ENCODE measurements at regions not wholly inside any gene's neighbourhood (a gene's known extent, or its start where the extent isn't known, plus 50 kb on each side); places are given as distances from the start of the nearest gene placed in this dataset.

DNA sequence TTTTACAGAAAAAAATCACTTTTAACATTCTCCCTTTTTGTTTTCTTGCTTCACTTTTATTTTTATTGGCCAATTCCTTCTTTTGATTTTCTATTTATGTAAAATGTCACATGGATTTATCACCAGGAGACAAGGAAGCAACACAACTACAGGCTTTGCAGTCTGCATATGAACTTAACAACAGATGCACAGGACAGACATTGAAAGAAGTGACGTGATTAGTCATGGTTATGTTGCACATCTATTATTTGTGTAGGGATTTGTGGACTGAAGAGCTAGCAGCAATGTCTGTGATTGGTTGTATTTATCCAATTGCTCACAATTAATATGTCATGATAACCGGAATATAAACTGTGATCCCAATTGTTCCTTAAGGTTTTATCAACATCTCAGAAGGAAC is 147.8 kb upstream of the KLF3 start:
- H3K4me1 ChIP-seq (ENCODE audit: control insufficient read depth, low read depth, low read length) = peaks cover 2% of the 10 kb centered on the region
- no peak overlapping the region for H4K5ac ChIP-seq (ENCODE audit: low read length)
- no peak overlapping the region for H3K4me2 ChIP-seq (ENCODE audit: low read length)
- H4K8ac ChIP-seq (ENCODE audit: low read depth, low read length) = no peak overlapping the region
- no peaks in the 10 kb centered on the region for H3K79me2 ChIP-seq (ENCODE audit: control insufficient read depth, insufficient read depth, low read length)
- no peaks in the 10 kb centered on the region for H3K36me3 ChIP-seq (ENCODE audit: control insufficient read depth, insufficient read depth, low read length)
- no peak for DNase-seq
- no peak overlapping the region for H3K4me3 ChIP-seq (ENCODE audit: low read length)
- no peak overlapping the region for H3K56ac ChIP-seq (ENCODE audit: low read length)
- H2BK120ac ChIP-seq (ENCODE audit: low read depth, low read length) = no peak overlapping the region
- H2AK5ac ChIP-seq (ENCODE audit: low read length) = no peak overlapping the region
- no CpG with 5 or more reads among the region's 2 CpGs for WGBS (ENCODE audit: extremely low coverage, insufficient coverage, low lambda C conversion rate)
- H3K4ac ChIP-seq (ENCODE audit: low read depth, low read length) = no peak overlapping the region
- H3K27me3 ChIP-seq (ENCODE audit: insufficient read depth, low read length, poor library complexity) = no peaks in the 10 kb centered on the region
- no peak overlapping the region for H3K27ac ChIP-seq (ENCODE audit: low read depth, low read length)
- H2BK5ac ChIP-seq (ENCODE audit: low read length) = no peak overlapping the region
- H3K79me1 ChIP-seq (ENCODE audit: low read length) = no peaks in the 10 kb centered on the region
- H2BK15ac ChIP-seq (replicated peaks; ENCODE audit: low read depth) = no peak overlapping the region
- no peak overlapping the region for H3K23ac ChIP-seq (ENCODE audit: low read length)
- H3K18ac ChIP-seq (ENCODE audit: low read length) = no peak overlapping the region
- H3K9ac ChIP-seq (ENCODE audit: low read length) = no peak overlapping the region

DNA sequence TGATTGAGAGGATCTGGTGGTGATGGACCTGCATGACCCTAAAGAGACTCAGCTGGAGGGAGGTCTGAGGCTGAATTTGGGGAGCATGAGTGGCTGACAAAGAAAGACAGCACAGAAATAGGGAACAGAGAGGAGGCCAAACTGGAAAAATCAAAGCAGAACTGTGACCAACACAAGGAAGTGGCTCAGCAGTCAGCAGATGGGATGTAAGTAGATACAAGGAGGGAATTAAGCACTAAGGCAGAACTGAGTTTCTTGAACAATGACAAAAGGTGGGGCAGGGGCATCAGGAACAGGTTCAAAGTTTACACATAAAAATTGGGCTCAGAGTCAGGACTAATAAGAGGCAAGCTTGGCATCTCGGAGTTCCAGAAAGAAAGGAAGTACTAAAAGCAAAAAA is 144.3 kb upstream of the KLF3 start:
- H4K5ac ChIP-seq (ENCODE audit: low read length) = no peak overlapping the region
- no peaks in the 10 kb centered on the region for H3K79me2 ChIP-seq (ENCODE audit: control insufficient read depth, insufficient read depth, low read length)
- no peak overlapping the region for H3K27ac ChIP-seq (ENCODE audit: low read depth, low read length)
- no peak overlapping the region for H3K56ac ChIP-seq (ENCODE audit: low read length)
- no peaks in the 10 kb centered on the region for H3K27me3 ChIP-seq (ENCODE audit: insufficient read depth, low read length, poor library complexity)
- DNase-seq = no peak
- no peak overlapping the region for H3K18ac ChIP-seq (ENCODE audit: low read length)
- no peak overlapping the region for H4K8ac ChIP-seq (ENCODE audit: low read depth, low read length)
- H3K23ac ChIP-seq (ENCODE audit: low read length) = no peak overlapping the region
- no peak overlapping the region for H2BK15ac ChIP-seq (replicated peaks; ENCODE audit: low read depth)
- H2BK120ac ChIP-seq (ENCODE audit: low read depth, low read length) = no peak overlapping the region
- no CpG with 5 or more reads among the region's 1 CpG for whole genome bisulfite sequencing (ENCODE audit: extremely low coverage, insufficient coverage, low lambda C conversion rate)
- no peak overlapping the region for H3K4ac ChIP-seq (ENCODE audit: low read depth, low read length)
- H2AK5ac ChIP-seq (ENCODE audit: low read length) = no peak overlapping the region
- no peaks in the 10 kb centered on the region for H3K36me3 ChIP-seq (ENCODE audit: control insufficient read depth, insufficient read depth, low read length)
- no peak overlapping the region for H3K4me2 ChIP-seq (ENCODE audit: low read length)
- H3K4me3 ChIP-seq (ENCODE audit: low read length) = no peak overlapping the region
- no peaks in the 10 kb centered on the region for H3K79me1 ChIP-seq (ENCODE audit: low read length)
- no peak overlapping the region for H2BK5ac ChIP-seq (ENCODE audit: low read length)
- no peak overlapping the region for H3K9ac ChIP-seq (ENCODE audit: low read length)
- peaks cover 2% of the 10 kb centered on the region for H3K4me1 ChIP-seq (ENCODE audit: control insufficient read depth, low read depth, low read length)

DNA sequence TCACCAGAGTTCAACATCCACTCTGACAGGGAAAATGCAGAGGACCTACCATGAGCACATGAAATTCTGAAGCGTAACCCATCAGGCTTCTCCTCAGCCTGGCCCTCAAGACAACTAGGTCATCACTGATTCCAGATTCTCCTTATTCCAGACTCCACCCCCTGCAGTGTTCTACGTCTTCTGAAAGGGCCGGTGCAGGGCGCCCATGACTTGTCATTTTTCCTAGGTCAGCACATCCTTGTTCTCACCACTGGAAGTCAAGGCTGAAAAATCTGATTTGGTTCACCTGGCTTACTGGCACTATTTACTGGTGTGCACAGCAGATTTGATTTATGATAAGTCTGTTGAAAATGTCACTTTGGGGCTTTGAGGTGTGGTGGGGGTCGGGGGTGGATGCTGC is 140.9 kb upstream of the KLF3 start:
- H3K18ac ChIP-seq (ENCODE audit: low read length) = no peak overlapping the region
- no CpG with 5 or more reads among the region's 5 CpGs for WGBS (ENCODE audit: extremely low coverage, insufficient coverage, low lambda C conversion rate)
- no peak overlapping the region for H3K4ac ChIP-seq (ENCODE audit: low read depth, low read length)
- H3K4me2 ChIP-seq (ENCODE audit: low read length) = no peak overlapping the region
- no peaks in the 10 kb centered on the region for H3K4me1 ChIP-seq (ENCODE audit: control insufficient read depth, low read depth, low read length)
- H3K27ac ChIP-seq (ENCODE audit: low read depth, low read length) = no peak overlapping the region
- H3K9ac ChIP-seq (ENCODE audit: low read length) = no peak overlapping the region
- no peaks in the 10 kb centered on the region for H3K27me3 ChIP-seq (ENCODE audit: insufficient read depth, low read length, poor library complexity)
- H3K79me2 ChIP-seq (ENCODE audit: control insufficient read depth, insufficient read depth, low read length) = no peaks in the 10 kb centered on the region
- no peak overlapping the region for H2BK15ac ChIP-seq (replicated peaks; ENCODE audit: low read depth)
- no peak overlapping the region for H2BK120ac ChIP-seq (ENCODE audit: low read depth, low read length)
- H2AK5ac ChIP-seq (ENCODE audit: low read length) = no peak overlapping the region
- H2BK5ac ChIP-seq (ENCODE audit: low read length) = no peak overlapping the region
- H3K56ac ChIP-seq (ENCODE audit: low read length) = no peak overlapping the region
- DNase-seq = no peak
- H3K36me3 ChIP-seq (ENCODE audit: control insufficient read depth, insufficient read depth, low read length) = no peaks in the 10 kb centered on the region
- H3K23ac ChIP-seq (ENCODE audit: low read length) = no peak overlapping the region
- H3K79me1 ChIP-seq (ENCODE audit: low read length) = no peaks in the 10 kb centered on the region
- H4K8ac ChIP-seq (ENCODE audit: low read depth, low read length) = no peak overlapping the region
- no peak overlapping the region for H3K4me3 ChIP-seq (ENCODE audit: low read length)
- no peak overlapping the region for H4K5ac ChIP-seq (ENCODE audit: low read length)

DNA sequence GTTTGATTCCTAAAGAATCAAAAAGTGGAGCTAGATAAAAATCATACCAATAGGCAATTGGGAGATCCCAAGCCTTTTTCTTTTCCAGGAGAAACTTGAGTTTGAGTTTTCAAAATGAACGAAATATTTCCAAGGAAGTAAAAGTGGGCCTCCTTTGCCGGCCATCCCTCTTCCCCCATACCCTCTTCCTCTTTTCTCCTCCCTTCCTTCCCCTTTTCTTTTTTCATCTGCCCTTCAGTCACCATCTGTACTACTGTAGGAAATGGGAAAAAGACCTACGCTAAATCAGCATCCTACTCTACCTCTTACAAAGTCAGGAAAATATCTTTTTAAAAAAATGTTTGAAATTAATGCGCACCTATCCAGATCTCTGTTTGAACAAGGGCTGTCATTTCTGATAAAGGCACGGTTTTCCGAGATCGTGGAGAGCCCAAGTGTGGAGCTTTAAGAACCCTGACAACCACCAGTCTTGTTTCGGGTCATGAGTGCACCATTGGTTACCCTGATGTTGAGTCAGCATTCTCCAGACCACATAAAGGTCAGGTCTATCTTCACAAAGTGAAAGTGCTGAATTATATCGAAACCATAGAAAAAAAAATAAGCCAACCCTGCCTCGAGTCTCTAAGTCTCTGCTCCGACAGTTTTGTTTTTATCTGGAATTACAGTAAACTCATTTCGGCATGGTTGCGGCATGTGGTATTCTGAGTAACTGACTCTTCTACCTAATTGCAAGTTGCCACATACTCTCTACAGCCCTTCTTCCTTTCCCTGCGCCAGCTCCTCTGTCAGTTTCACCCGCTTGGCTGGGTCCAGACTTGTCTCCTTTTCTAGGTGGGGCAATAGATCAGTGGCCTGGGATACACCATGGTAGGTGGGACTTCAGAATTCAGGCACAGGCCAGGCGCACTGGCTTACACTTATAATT is 140.2 kb upstream of the KLF3 start:
- Histone ChIP-seq H2BK5ac (ENCODE audit: low read length) (no peak overlapping the region), H3K4ac (ENCODE audit: low read depth, low read length) (no peak overlapping the region), H3K27me3 (ENCODE audit: insufficient read depth, low read length, poor library complexity) (no peaks in the 10 kb centered on the region), H3K79me1 (ENCODE audit: low read length) (no peaks in the 10 kb centered on the region), H3K36me3 (ENCODE audit: control insufficient read depth, insufficient read depth, low read length) (no peaks in the 10 kb centered on the region), H3K4me2 (ENCODE audit: low read length) (no peak overlapping the region), H3K27ac (ENCODE audit: low read depth, low read length) (no peak overlapping the region), H4K5ac (ENCODE audit: low read length) (no peak overlapping the region), H2BK15ac (replicated peaks; ENCODE audit: low read depth) (no peak overlapping the region), H2AK5ac (ENCODE audit: low read length) (no peak overlapping the region), H3K18ac (ENCODE audit: low read length) (no peak overlapping the region), H3K56ac (ENCODE audit: low read length) (no peak overlapping the region), H2BK120ac (ENCODE audit: low read depth, low read length) (no peak overlapping the region), H3K23ac (ENCODE audit: low read length) (no peak overlapping the region), H3K79me2 (ENCODE audit: control insufficient read depth, insufficient read depth, low read length) (no peaks in the 10 kb centered on the region), H3K9ac (ENCODE audit: low read length) (no peak overlapping the region), H4K8ac (ENCODE audit: low read depth, low read length) (no peak overlapping the region), H3K4me3 (ENCODE audit: low read length) (no peak overlapping the region), H3K4me1 (ENCODE audit: control insufficient read depth, low read depth, low read length) (no peaks in the 10 kb centered on the region)
- no peak for DNase-seq
- WGBS (ENCODE audit: extremely low coverage, insufficient coverage, low lambda C conversion rate) = no CpG with 5 or more reads among the region's 16 CpGs

DNA sequence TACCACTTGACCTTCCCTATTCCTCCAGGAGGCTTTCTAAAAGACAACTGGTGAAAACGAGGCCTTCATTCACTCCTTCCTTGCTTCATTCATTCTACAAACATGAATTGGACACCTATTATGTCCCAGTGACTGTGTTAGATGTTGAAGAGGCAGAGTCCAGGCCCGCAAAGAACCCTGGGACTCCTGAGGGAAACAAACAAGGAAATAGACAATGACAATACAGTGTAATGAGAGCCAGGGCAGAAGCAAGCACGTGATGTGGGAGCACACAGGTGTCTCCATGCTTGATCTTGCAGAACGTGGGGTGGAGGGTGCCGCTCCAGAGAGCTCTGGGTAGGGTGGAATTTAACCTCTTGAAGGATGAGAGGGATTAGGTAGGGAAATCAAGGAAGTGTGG is 137.6 kb upstream of the KLF3 start:
- DNase-seq = no peak
- Histone ChIP-seq H3K4me3 (ENCODE audit: low read length) (no peak overlapping the region), H2BK120ac (ENCODE audit: low read depth, low read length) (no peak overlapping the region), H3K27ac (ENCODE audit: low read depth, low read length) (no peak overlapping the region), H3K79me1 (ENCODE audit: low read length) (no peaks in the 10 kb centered on the region), H3K4me1 (ENCODE audit: control insufficient read depth, low read depth, low read length) (no peaks in the 10 kb centered on the region), H2BK15ac (replicated peaks; ENCODE audit: low read depth) (no peak overlapping the region), H4K5ac (ENCODE audit: low read length) (no peak overlapping the region), H3K27me3 (ENCODE audit: insufficient read depth, low read length, poor library complexity) (no peaks in the 10 kb centered on the region), H3K79me2 (ENCODE audit: control insufficient read depth, insufficient read depth, low read length) (no peaks in the 10 kb centered on the region), H3K4me2 (ENCODE audit: low read length) (no peak overlapping the region), H3K18ac (ENCODE audit: low read length) (no peak overlapping the region), H2BK5ac (ENCODE audit: low read length) (no peak overlapping the region), H3K23ac (ENCODE audit: low read length) (no peak overlapping the region), H3K56ac (ENCODE audit: low read length) (no peak overlapping the region), H3K4ac (ENCODE audit: low read depth, low read length) (no peak overlapping the region), H3K9ac (ENCODE audit: low read length) (no peak overlapping the region), H4K8ac (ENCODE audit: low read depth, low read length) (no peak overlapping the region), H3K36me3 (ENCODE audit: control insufficient read depth, insufficient read depth, low read length) (no peaks in the 10 kb centered on the region), H2AK5ac (ENCODE audit: low read length) (no peak overlapping the region)
- no CpG with 5 or more reads among the region's 5 CpGs for WGBS (ENCODE audit: extremely low coverage, insufficient coverage, low lambda C conversion rate)
